ENCODE measurements at regions not wholly inside any gene's neighbourhood (a gene's known extent, or its start where the extent isn't known, plus 50 kb on each side); places are given as distances from the start of the nearest gene placed in this dataset.
"Not testable (repeated sequence)": the region's sequence is repeated elsewhere in the genome, so short reads cannot be mapped to it uniquely, and the experiment has no call there.

DNA sequence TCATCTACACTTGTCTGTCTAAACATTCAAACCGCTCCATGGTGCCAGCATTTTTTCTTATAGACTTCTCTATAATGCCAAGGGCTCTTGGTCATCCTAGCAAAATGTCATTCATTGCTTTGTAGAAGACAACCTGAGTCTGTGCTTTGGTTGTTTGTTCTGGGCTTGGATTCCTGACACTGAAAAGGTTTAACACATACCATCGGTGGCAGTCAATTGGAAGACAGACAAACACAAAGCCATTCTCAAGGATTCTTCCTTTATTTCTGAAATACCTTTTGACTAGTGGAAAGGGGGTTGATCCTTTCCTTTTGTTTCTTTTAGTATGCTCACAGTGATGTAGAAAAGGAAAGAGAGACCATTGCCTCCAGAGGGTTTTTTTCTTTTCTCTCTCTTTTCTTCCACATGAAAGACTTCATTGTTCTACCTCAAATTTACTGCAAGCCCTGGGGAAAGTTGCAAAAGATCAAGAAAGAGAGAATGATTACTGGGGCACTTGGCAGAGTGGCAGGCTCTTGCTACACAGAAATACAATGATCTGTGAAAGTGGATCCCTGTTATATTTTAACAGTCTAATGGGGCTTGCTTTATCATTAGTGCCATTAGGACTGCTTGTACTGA is 66.4 kb upstream of the TMC1 start:
- Histone ChIP-seq H3K27ac (ENCODE audit: extremely low read depth, low read depth, low read length) (no peak overlapping the region), H3K9me3 (ENCODE audit: control insufficient read depth, insufficient read depth, low read depth, low read length) (no peaks in the 10 kb centered on the region), H3K36me3 (ENCODE audit: control insufficient read depth in 2 of 2, insufficient read depth in 1 of 2, low read length in 2 of 2) (no peaks in the 10 kb centered on the region), H3K4me3 (ENCODE audit: low read depth, low read length) (no peak overlapping the region), H3K4me1 (ENCODE audit: control insufficient read depth, insufficient read depth, low read length) (no peaks in the 10 kb centered on the region)
- ChIA-PET CTCF (interaction anchor here (0.5 to 0.6 kb wide), 3 partner anchors 14 to 542 kb away, joined by 3 read pairs; no protein-coding TSS in a partner anchor), POLR2A (no interaction called here)
- TF ChIP-seq ZNF560 (tag by site-specific recombination; IDR thresholded peaks at IDR 0.05; ENCODE audit: borderline replicate concordance) (no peak), KLF10 (tag by site-specific recombination; IDR thresholded peaks at IDR 0.05) (no peak), ZSCAN16 (tag by site-specific recombination; IDR thresholded peaks at IDR 0.05) (no peak), ZNF169 (tag by site-specific recombination; IDR thresholded peaks at IDR 0.05) (no peak), ZNF114 (tag by site-specific recombination; IDR thresholded peaks at IDR 0.05) (no peak), ZNF335 (tag by site-specific recombination; conservative IDR thresholded peaks at IDR 0.05) (no peak), ZNF777 (tag by site-specific recombination; IDR thresholded peaks at IDR 0.05; ENCODE audit: borderline replicate concordance) (no peak), ZNF626 (tag by site-specific recombination; IDR thresholded peaks at IDR 0.05) (no peak), TRIM28 (IDR thresholded peaks at IDR 0.05; ENCODE audit: borderline replicate concordance, low read length) (no peak), ZNF16 (tag by site-specific recombination; IDR thresholded peaks at IDR 0.05; ENCODE audit: low read depth) (no peak), MZF1 (tag by site-specific recombination; IDR thresholded peaks at IDR 0.05; ENCODE audit: borderline replicate concordance) (no peak), SCRT1 (tag by site-specific recombination; IDR thresholded peaks at IDR 0.05; ENCODE audit: borderline replicate concordance) (no peak), ZNF510 (tag by site-specific recombination; IDR thresholded peaks at IDR 0.05; ENCODE audit: insufficient replicate concordance) (no peak), ZFP37 (tag by site-specific recombination; IDR thresholded peaks at IDR 0.05) (no peak)
- TF ChIP-seq, protein P1, sequence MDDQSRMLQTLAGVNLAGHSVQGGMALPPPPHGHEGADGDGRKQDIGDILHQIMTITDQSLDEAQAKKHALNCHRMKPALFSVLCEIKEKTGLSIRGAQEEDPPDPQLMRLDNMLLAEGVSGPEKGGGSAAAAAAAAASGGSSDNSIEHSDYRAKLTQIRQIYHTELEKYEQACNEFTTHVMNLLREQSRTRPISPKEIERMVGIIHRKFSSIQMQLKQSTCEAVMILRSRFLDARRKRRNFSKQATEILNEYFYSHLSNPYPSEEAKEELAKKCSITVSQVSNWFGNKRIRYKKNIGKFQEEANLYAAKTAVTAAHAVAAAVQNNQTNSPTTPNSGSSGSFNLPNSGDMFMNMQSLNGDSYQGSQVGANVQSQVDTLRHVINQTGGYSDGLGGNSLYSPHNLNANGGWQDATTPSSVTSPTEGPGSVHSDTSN (CRISPR knock-in tag; IDR thresholded peaks at IDR 0.05): no peak

DNA sequence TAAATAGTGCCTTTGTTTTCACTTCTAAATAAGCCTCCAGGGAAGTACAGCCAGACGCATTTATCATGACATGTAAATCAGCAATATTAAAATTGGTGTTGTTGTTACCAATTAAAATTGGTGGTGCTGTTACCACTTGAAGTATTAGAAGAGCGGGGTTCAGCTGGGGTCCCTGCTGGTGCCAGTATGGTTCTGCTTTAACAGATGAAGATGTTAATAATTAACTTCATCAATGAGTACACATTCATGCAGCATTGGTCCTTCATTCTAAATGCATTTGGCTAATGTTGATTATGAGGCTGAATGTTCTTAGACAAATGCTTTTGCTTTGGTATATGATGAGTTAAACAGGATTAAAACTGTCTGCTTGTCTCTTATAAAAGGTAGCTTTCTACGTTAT is 67.6 kb upstream of the TMC1 start:
- TF ChIP-seq PRDM1 (tag by site-specific recombination; IDR thresholded peaks at IDR 0.05) (no peak), ZNF704 (tag by site-specific recombination; IDR thresholded peaks at IDR 0.05) (no peak), SP7 (tag by site-specific recombination; IDR thresholded peaks at IDR 0.05) (no peak)
- ChIA-PET CTCF (interaction anchor here (0.7 kb wide), 1 partner anchor 214 kb away, joined by 3 read pairs; no protein-coding TSS in a partner anchor), POLR2A (no interaction called here)
- Histone ChIP-seq H3K36me3 (ENCODE audit: control insufficient read depth in 2 of 2, insufficient read depth in 1 of 2, low read length in 2 of 2) (no peaks in the 10 kb centered on the region), H3K4me1 (ENCODE audit: control insufficient read depth, insufficient read depth, low read length) (no peaks in the 10 kb centered on the region), H3K9me3 (ENCODE audit: control insufficient read depth, insufficient read depth, low read depth, low read length) (no peaks in the 10 kb centered on the region), H3K4me3 (ENCODE audit: low read depth, low read length) (no peak overlapping the region), H3K27ac (ENCODE audit: extremely low read depth, low read depth, low read length) (no peak overlapping the region)

DNA sequence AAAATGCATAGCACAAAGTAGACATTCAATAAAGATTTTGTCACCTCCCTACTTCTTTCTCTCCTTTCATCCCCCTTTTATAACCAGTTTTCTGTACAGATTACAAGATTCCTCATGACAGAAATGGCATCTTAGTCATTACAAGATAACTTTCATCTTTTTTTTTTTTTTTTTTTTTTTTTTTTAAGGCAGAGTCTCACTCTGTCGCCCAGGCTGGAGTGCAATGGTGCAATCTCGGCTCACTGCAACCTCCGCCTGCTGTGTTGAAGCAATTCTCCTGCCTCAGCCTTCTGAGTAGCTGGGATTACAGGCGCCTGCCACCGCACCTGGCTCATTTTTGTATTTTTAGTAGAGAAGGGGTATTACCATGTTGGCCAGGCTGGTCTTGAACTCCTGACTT is 75.2 kb upstream of the TMC1 start:
- H3K36me3 ChIP-seq (ENCODE audit: control insufficient read depth in 2 of 2, insufficient read depth in 1 of 2, low read length in 2 of 2); H3K9me3 ChIP-seq (ENCODE audit: control insufficient read depth, insufficient read depth, low read depth, low read length); H3K4me1 ChIP-seq (ENCODE audit: control insufficient read depth, insufficient read depth, low read length); H3K27ac ChIP-seq (ENCODE audit: extremely low read depth, low read depth, low read length); POLR2A ChIA-PET; H3K4me3 ChIP-seq (ENCODE audit: low read depth, low read length); CTCF ChIA-PET: not testable (repeated sequence)
